Brain microvascular endothelial cell (primary cell): ENCODE measurements at regions not wholly inside any gene's neighbourhood (a gene's known extent, or its start where the extent isn't known, plus 50 kb on each side); places are given as distances from the start of the nearest gene placed in this dataset.

Source experiments
- DNase-seq: peaks from one replicate; pipeline ENCODE4 v3.0.0-alpha.2; 2020
- H3K27ac ChIP-seq: fragments of 250-450 bp; sonication (Bioruptor Pico); 2 replicates; pipeline ENCODE4 v1.5.1; 2020; ENCODE audit warnings: mild to moderate bottlenecking, moderate library complexity
- H3K27me3 ChIP-seq: fragments of 250-450 bp; sonication (Bioruptor Pico); replicated peaks from 2 replicates; pipeline ENCODE4 v1.5.1; 2020; ENCODE audit warnings: mild to moderate bottlenecking
- H3K36me3 ChIP-seq: fragments of 250-450 bp; sonication (Bioruptor Pico); replicated peaks from 2 replicates; pipeline ENCODE4 v1.5.1; 2020; ENCODE audit warnings: mild to moderate bottlenecking
- H3K4me3 ChIP-seq: 2 replicates; pipeline ENCODE4 v1.5.1; 2011; ENCODE audit warnings: low read depth, mild to moderate bottlenecking, control low read depth, low read length, moderate library complexity
- CTCF ChIP-seq: IDR thresholded peaks from 2 replicates; pipeline ENCODE4 v1.5.1; 2011; ENCODE audit warnings: low read depth, mild to moderate bottlenecking, moderate library complexity, low read length, control low read depth, inconsistent platforms; ENCODE audit errors: missing control alignments
- in situ Hi-C: cut with HindIII; loops from 2 replicates; pipeline ENCODE4 v1.10.0; 2017; ENCODE audit warnings: low sequenced_read_pairs, low pct_ligation_motif_present

GRCh38 chr16:86384980-86385379 is 125.3 kb upstream of the FOXF1 start:
- no peak for TF ChIP-seq CTCF
- Histone ChIP-seq H3K27me3 (no peaks in the 10 kb centered on the region), H3K27ac (no peak overlapping the region), H3K4me3 (no peak overlapping the region), H3K36me3 (no peaks in the 10 kb centered on the region)
- no peak for DNase-seq
- in situ Hi-C loops, result no loop called here

- DNase-seq, result peak; percentile 98
- H3K4me3 ChIP-seq, result no peak overlapping the region
- H3K27ac ChIP-seq, result peak overlapping the region; percentile 83
Observed at GRCh38 chr16:86387468-86388440, 122.6 kb upstream of the FOXF1 start.

DNA sequence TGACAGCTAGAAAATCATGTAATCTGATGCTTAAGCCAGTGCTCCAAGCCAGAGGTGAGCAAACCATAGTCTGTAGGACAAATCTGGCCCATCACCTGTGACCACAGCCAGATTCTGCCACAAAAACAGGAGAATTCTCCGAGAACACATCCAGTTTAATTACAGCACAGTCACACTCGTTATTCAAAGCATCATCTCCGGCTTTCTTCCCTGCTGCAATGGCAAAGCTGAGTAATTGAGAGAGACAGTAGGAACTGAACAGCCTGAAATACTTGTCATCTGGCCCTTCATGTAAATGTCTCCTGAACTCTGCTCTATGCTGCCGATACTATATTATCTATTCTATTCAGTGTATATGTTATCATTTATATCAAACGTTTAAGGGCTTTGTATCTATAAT is 121.4 kb upstream of the FOXF1 start:
- no peaks in the 10 kb centered on the region for H3K36me3 ChIP-seq
- H3K27ac ChIP-seq, result no peak overlapping the region
- H3K27me3 ChIP-seq, result no peaks in the 10 kb centered on the region
- in situ Hi-C loops, result no loop called here
- no peak for TF ChIP-seq CTCF
- no peak for DNase-seq
- no peak overlapping the region for H3K4me3 ChIP-seq

More at GRCh38 chr16:86387468-86388440, 122.6 kb upstream of the FOXF1 start:
- Histone ChIP-seq H3K27me3 (no peaks in the 10 kb centered on the region), H3K36me3 (no peaks in the 10 kb centered on the region)
- in situ Hi-C loops, result no loop called here
- no peak for TF ChIP-seq CTCF

- no peak overlapping the region for H3K27ac ChIP-seq
- no peaks in the 10 kb centered on the region for H3K27me3 ChIP-seq
- no peaks in the 10 kb centered on the region for H3K36me3 ChIP-seq
- H3K4me3 ChIP-seq, result no peak overlapping the region
- no peak for DNase-seq
- in situ Hi-C loops, result no loop called here
- no peak for TF ChIP-seq CTCF
Observed at GRCh38 chr16:86389566-86390328, 120.6 kb upstream of the FOXF1 start.

- H3K27me3 ChIP-seq, result no peaks in the 10 kb centered on the region
- H3K27ac ChIP-seq, result no peak overlapping the region
- no peak for TF ChIP-seq CTCF
- no peaks in the 10 kb centered on the region for H3K36me3 ChIP-seq
- H3K4me3 ChIP-seq, result no peak overlapping the region
- in situ Hi-C loops, result no loop called here
- no peak for DNase-seq
Observed at GRCh38 chr16:86390335-86390734, 120.0 kb upstream of the FOXF1 start.
